GM12801 (cell line): ENCODE measurements at regions not wholly inside any gene's neighbourhood (a gene's known extent, or its start where the extent isn't known, plus 50 kb on each side); places are given as distances from the start of the nearest gene placed in this dataset.

Source experiments
- TF ChIP-seq, protein P1 (sequence below): IDR thresholded peaks from one replicate; pipeline ENCODE4 v1.5.1; 2011; ENCODE audit warnings: control low read depth; ENCODE audit not compliant: insufficient read length; ENCODE audit errors: extremely low read depth

DNA sequence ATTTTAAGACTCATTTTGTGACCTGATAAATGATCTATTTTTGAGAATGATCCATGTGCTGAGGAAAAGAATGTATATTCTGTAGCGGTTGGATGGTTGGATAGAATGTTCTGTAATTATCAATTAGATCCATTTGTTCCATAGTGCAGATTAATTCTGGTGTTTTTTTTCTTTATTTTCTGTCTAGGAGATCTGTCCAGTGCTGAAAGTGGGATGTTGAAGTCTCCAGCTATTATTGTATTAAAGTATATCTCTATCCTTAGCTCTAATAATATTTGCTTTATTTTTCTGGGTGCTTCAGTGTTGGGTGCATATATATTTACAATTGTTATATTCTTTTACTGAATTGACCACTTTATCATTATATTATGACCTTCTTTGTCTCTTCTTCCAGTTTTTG lies 1344.9 kb upstream of the TENM3 start:
- TF ChIP-seq, protein P1, sequence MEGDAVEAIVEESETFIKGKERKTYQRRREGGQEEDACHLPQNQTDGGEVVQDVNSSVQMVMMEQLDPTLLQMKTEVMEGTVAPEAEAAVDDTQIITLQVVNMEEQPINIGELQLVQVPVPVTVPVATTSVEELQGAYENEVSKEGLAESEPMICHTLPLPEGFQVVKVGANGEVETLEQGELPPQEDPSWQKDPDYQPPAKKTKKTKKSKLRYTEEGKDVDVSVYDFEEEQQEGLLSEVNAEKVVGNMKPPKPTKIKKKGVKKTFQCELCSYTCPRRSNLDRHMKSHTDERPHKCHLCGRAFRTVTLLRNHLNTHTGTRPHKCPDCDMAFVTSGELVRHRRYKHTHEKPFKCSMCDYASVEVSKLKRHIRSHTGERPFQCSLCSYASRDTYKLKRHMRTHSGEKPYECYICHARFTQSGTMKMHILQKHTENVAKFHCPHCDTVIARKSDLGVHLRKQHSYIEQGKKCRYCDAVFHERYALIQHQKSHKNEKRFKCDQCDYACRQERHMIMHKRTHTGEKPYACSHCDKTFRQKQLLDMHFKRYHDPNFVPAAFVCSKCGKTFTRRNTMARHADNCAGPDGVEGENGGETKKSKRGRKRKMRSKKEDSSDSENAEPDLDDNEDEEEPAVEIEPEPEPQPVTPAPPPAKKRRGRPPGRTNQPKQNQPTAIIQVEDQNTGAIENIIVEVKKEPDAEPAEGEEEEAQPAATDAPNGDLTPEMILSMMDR, result no peak

DNA sequence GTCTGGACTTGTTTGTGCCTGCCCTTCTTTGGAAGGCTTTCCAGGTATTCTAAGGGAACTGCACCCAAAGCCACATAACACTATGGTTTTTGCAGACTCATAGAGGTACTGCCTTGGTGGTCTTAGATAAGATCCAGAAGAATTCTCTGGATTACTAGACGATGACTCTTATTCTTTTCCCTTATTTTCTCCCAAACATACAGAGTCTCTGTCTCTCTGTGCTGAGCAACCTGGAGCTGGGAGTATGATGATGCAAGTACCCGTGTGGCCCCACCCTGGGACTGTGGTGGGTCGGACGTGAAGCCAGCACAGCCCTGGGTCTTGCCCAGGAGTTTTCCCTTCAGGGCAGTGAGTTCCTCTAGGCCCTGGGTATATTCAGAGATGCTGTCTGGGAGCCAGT lies 1342.4 kb upstream of the TENM3 start:
- TF ChIP-seq, protein P1, result no peak

DNA sequence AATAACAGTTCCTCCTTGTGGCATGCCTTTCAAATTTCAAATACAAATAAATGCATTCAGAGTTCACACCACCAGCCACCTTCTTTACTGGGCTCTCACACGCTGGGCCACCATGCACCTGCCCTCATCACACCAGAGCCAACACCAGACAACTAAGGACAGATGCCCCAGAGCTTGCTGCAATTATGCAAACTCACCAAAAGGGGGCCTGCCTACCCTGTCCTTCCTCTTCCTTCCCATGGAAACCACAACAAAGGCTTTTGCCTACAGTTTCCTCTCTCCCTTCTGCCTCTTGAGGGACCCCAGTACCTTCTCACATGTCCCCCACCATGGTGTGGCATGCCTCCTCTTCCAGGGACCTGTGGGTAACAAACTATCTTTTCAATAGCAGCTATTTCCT lies 1333.9 kb upstream of the TENM3 start:
- TF ChIP-seq, protein P1, result no peak

DNA sequence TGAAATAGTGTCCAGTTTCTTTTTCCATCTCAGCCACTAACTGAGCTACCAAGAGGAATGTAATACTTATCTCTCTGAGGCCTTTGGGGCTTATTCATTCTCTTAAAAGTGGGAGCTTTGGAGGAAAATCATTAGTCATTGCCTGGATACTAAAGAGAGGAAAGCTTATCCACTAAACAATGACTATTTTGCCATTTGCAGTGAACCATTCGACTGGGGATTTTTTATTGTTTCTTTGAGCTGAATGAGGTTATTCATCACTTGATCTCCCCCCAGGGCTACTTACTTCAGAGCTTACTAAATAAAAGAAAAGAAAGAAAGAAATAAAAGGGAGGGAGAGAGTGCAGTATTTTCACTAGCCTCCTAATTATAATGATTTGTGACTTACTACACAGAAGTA lies 1329.5 kb upstream of the TENM3 start:
- TF ChIP-seq, protein P1, result no peak

DNA sequence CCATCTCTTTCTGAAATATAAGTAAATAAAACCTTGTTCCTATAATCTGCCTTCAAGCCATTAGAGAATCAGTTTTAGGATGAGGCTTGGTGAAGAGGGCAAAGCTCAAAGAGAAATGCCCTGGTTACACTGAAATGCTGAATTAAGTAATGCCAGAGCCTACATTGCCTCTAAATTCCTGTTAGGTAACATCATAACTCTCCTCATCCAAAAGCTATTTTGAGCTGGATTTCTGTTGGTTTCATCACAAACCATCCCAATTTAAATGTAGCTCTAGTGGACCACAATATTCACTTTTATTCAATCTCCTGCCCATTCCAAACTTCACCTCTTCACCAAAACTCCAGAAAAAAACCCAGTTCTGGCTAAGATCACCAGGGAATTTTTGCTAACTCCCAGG lies 1319.7 kb upstream of the TENM3 start:
- TF ChIP-seq, protein P1, result no peak

DNA sequence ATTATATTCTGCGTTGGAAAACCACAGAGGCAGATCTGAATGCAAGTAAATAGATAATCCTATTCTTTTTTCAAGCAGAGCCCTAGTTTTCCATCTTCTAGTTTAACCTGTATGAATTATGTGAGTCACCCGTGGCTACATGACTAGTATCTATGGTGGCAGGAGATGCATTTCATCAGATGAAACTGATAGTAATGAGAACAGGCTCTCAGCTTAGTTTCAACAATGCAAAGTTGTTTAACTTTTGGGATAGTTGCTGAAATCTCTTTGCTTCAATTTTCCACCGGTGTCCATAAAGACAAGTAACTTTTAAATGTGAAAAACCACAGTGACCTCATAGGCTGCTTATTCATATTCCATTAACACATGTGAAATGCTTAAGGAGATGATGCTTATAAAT lies 1317.4 kb upstream of the TENM3 start:
- TF ChIP-seq, protein P1, result no peak

DNA sequence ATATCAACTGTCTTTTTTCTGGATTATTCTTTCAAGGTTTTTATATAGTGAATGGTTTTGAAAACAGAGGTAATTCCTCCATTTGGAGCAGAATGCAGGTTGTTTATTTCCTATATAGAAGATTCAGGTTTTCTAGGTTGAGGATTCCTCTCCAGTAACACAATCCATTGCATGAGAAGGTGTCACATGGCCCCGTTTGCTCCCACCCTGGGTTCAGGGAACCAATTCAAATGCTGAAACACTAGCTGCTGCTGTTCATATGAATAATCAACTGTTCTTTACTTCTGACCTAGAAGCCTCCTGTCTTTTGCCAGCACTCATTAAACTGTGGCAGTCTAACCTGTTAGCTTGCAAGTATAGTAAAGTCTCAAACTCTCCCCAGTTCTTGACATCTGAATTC lies 1316.9 kb upstream of the TENM3 start:
- TF ChIP-seq, protein P1, result no peak
